Prostate gland (tissue), 2 donors: ENCODE measurements at regions not wholly inside any gene's neighbourhood (a gene's known extent, or its start where the extent isn't known, plus 50 kb on each side); places are given as distances from the start of the nearest gene placed in this dataset.

ENCODE experiments used
- POLR2A ChIP-seq: fragments of 450-650 bp; IDR thresholded peaks from one replicate; pipeline ENCODE4 v1.6.1; 2016; ENCODE audit warnings: antibody characterized with exemption, mild to moderate bottlenecking
- TF ChIP-seq, protein P1 (sequence below), 4 experiments: fragments of 200-600 bp in 2 of 4; fragments of 450-650 bp in 2 of 4; sonication (generic) in 2 of 4; IDR thresholded peaks; 1 replicate in 3 of 4; 2 replicates in 1 of 4; pipeline ENCODE4 v1.5.1; 2016 to 2019; ENCODE audit warnings: antibody characterized with exemption in 4 of 4, mild to moderate bottlenecking in 2 of 4, moderate library complexity in 2 of 4

- TF ChIP-seq, protein P1, sequence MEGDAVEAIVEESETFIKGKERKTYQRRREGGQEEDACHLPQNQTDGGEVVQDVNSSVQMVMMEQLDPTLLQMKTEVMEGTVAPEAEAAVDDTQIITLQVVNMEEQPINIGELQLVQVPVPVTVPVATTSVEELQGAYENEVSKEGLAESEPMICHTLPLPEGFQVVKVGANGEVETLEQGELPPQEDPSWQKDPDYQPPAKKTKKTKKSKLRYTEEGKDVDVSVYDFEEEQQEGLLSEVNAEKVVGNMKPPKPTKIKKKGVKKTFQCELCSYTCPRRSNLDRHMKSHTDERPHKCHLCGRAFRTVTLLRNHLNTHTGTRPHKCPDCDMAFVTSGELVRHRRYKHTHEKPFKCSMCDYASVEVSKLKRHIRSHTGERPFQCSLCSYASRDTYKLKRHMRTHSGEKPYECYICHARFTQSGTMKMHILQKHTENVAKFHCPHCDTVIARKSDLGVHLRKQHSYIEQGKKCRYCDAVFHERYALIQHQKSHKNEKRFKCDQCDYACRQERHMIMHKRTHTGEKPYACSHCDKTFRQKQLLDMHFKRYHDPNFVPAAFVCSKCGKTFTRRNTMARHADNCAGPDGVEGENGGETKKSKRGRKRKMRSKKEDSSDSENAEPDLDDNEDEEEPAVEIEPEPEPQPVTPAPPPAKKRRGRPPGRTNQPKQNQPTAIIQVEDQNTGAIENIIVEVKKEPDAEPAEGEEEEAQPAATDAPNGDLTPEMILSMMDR (IDR thresholded peaks at IDR 0.05) = no peak
- TF ChIP-seq POLR2A = no peak
Measured at GRCh38 chr15:54841701-54842305, 354.9 kb downstream of the RSL24D1 start.
